Nephron (organoid): ENCODE measurements at regions not wholly inside any gene's neighbourhood (a gene's known extent, or its start where the extent isn't known, plus 50 kb on each side); places are given as distances from the start of the nearest gene placed in this dataset.

Experiments used
- H3K27ac Mint-ChIP-seq, 3 experiments: 2 replicates each; pipeline ENCODE4 v1.8.0; 2020; ENCODE audit warnings: mixed read lengths in 3 of 3, mild to moderate bottlenecking in 2 of 3, moderate library complexity in 1 of 3
- H3K27me3 Mint-ChIP-seq: 2 replicates; pipeline ENCODE4 v1.8.0; 2021; ENCODE audit warnings: low read depth, mild to moderate bottlenecking, moderate library complexity, mixed read lengths
- H3K36me3 Mint-ChIP-seq: 2 replicates; pipeline ENCODE4 v1.8.0; 2020; ENCODE audit warnings: low read depth, mixed read lengths
- H3K4me1 Mint-ChIP-seq: 2 replicates; pipeline ENCODE4 v1.8.0; 2020; ENCODE audit warnings: mixed read lengths
- H3K4me3 Mint-ChIP-seq, 3 experiments: 2 replicates each; pipeline ENCODE4 v1.8.0; 2020; ENCODE audit warnings: mild to moderate bottlenecking in 3 of 3, mixed read lengths in 3 of 3, moderate library complexity in 2 of 3
- H3K9me3 Mint-ChIP-seq: 2 replicates; pipeline ENCODE4 v1.8.0; 2020; ENCODE audit warnings: mixed read lengths
- CTCF ChIP-seq, 3 experiments: fragments of 200-600 bp; sonication (generic); IDR thresholded peaks; one replicate each; pipeline ENCODE4 v1.5.0; 2021; ENCODE audit warnings: antibody characterized with exemption in 3 of 3; ENCODE audit not compliant: unreplicated experiment in 3 of 3

- no peak for TF ChIP-seq CTCF (IDR thresholded peaks at IDR 0.05; ENCODE audit: unreplicated experiment in 3 of 3)
- Mint-ChIP-seq H3K4me1 (peaks cover 17% of the 10 kb centered on the region), H3K27ac (no peak overlapping the region), H3K4me3 (no peak overlapping the region), H3K36me3 (no peaks in the 10 kb centered on the region), H3K27me3 (no peaks in the 10 kb centered on the region), H3K9me3 (no peaks in the 10 kb centered on the region)
Observed at GRCh38 chr7:41006306-41006995, 696.4 kb downstream of the INHBA start.

DNA sequence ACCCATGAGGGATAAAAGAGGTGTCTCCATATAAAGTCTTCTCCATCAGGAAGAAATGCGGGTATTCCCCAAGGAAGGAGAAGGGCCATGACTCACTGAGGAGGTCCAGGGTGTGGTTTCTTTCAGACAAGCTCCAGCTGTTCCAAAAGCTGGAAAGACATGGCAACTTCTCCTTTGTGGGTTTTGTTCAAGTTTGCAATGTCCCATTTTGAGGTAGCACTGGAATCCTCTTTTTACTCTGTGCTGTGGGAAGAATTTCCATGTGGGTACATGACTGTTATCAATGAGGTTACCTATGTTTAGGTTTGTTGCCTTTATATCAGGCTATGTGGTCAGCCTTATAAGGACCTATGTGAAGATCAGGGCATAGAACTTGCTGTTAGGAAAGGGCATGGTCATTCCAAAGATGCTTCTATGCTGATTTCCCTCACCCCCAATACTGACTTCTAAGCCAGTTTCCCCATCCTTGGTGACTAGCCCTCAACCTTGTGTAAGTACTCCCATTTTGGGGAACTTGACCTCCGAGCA lies 697.5 kb downstream of the INHBA start:
- no peaks in the 10 kb centered on the region for H3K27me3 Mint-ChIP-seq
- peaks cover 3% of the 10 kb centered on the region for H3K9me3 Mint-ChIP-seq
- H3K27ac Mint-ChIP-seq = peak overlapping the region in 1 of 3 experiments; percentile 25
- H3K4me1 Mint-ChIP-seq = peaks cover 12% of the 10 kb centered on the region
- TF ChIP-seq CTCF (IDR thresholded peaks at IDR 0.05; ENCODE audit: unreplicated experiment in 3 of 3) = no peak
- no peak overlapping the region for H3K4me3 Mint-ChIP-seq
- no peaks in the 10 kb centered on the region for H3K36me3 Mint-ChIP-seq

GRCh38 chr7:41003977-41004376 lies 698.9 kb downstream of the INHBA start:
- Mint-ChIP-seq H3K9me3 (peaks cover 3% of the 10 kb centered on the region), H3K36me3 (no peaks in the 10 kb centered on the region), H3K27ac (no peak overlapping the region), H3K27me3 (no peaks in the 10 kb centered on the region), H3K4me1 (peaks cover 7% of the 10 kb centered on the region), H3K4me3 (no peak overlapping the region)
- TF ChIP-seq CTCF (IDR thresholded peaks at IDR 0.05; ENCODE audit: unreplicated experiment in 3 of 3) = no peak

DNA sequence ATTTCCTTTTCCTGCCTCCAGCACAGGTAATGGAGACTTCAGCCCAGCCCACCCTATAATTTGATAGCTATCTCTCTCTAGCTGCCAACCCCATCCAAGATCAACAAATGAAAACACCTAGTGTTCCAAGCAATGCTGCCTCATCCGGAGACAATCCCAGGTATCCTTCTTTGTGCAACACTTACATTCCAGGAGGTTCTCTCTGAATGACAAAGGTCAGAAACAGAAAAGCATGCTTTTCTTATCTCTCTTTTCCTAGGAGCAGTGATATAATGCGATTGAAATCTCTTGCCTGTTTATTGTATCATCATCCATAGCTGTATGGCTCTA lies 699.3 kb downstream of the INHBA start:
- Mint-ChIP-seq H3K9me3 (peaks cover 3% of the 10 kb centered on the region), H3K4me1 (peaks cover 7% of the 10 kb centered on the region), H3K36me3 (no peaks in the 10 kb centered on the region), H3K4me3 (no peak overlapping the region), H3K27ac (no peak overlapping the region), H3K27me3 (no peaks in the 10 kb centered on the region)
- no peak for TF ChIP-seq CTCF (IDR thresholded peaks at IDR 0.05; ENCODE audit: unreplicated experiment in 3 of 3)

DNA sequence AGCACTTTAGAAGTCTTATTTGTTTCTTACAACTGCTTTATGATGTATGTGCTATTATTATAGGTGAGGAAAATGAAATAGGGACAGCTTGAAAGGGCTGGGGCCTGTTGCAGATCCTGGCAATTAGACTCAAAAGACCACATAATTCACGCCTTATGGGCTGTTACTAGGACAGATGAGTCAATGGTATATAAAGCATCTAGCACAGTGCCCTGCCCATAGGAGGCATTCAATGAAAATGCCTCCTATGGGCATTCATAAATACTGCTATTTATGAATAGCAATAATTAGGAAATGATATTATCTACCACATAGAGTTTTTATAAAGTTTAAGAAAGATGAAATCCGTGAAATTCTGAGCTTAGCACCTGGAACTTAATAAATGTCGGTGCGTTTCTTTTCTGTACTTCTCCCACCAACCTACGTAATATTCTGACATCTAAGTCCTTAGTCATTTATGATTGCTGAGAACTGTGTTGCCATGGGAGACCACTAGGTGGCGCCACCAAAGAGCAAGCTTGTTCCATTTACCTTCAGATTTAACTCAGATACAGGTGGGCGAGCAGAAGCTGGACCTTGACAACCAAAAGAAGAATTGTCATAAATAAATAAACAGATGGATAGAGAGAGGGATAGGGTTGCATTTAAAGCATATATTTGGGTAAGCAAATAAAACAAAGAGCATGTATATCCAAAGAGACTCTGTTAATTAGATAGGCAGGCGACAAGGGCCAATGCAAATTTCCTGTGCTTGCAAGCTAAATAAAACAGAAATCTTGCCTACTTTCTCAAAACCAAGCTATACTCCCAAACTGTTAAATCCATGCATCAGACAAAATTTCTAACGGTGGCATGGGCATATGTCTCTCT lies 699.9 kb downstream of the INHBA start:
- Mint-ChIP-seq H3K36me3 (no peaks in the 10 kb centered on the region), H3K4me1 (peaks cover 7% of the 10 kb centered on the region), H3K27me3 (no peaks in the 10 kb centered on the region), H3K27ac (no peak overlapping the region), H3K4me3 (no peak overlapping the region), H3K9me3 (peaks cover 3% of the 10 kb centered on the region)
- TF ChIP-seq CTCF (IDR thresholded peaks at IDR 0.05; ENCODE audit: unreplicated experiment in 3 of 3) = peak; percentile 45 to 71 (median 52)
